ENCODE measurements at regions not wholly inside any gene's neighbourhood (a gene's known extent, or its start where the extent isn't known, plus 50 kb on each side); places are given as distances from the start of the nearest gene placed in this dataset.

DNA sequence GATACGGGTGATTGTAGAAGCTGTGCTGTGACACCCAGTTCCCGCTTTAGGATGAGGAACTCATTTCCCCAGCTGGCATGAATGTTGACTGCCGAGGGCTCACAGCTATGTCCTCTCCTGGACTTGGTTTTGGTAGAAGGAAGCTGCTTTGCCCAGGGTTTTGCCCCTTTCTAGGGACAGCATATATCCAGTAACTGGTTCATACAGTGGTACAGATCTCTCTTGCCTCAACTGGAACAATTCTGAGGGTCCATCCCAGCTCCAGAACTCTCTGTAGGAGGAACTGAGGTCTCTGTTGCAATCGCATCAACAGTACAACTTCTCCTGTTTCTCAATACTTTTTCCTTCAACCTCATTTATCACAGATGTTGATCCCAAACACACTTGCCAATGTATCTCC is 54.5 kb upstream of the FNDC3B start:
- TF ChIP-seq, protein P1, sequence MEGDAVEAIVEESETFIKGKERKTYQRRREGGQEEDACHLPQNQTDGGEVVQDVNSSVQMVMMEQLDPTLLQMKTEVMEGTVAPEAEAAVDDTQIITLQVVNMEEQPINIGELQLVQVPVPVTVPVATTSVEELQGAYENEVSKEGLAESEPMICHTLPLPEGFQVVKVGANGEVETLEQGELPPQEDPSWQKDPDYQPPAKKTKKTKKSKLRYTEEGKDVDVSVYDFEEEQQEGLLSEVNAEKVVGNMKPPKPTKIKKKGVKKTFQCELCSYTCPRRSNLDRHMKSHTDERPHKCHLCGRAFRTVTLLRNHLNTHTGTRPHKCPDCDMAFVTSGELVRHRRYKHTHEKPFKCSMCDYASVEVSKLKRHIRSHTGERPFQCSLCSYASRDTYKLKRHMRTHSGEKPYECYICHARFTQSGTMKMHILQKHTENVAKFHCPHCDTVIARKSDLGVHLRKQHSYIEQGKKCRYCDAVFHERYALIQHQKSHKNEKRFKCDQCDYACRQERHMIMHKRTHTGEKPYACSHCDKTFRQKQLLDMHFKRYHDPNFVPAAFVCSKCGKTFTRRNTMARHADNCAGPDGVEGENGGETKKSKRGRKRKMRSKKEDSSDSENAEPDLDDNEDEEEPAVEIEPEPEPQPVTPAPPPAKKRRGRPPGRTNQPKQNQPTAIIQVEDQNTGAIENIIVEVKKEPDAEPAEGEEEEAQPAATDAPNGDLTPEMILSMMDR (IDR thresholded peaks at IDR 0.05): no peak
- Histone ChIP-seq H3K27ac (no peak overlapping the region), H3K4me3 (no peak overlapping the region), H3K27me3 (no peaks in the 10 kb centered on the region), H3K9me3 (no peaks in the 10 kb centered on the region), H3K36me3 (no peaks in the 10 kb centered on the region), H3K4me1 (peaks cover 0 to 5% (median 1%) of the 10 kb centered on the region in 4 donors)
- intact Hi-C loops (cut with DNase I; ENCODE audit: low total_unique reads): no loop called here
- peak in 1 of 2 donors; percentile 27 for DNase-seq

DNA sequence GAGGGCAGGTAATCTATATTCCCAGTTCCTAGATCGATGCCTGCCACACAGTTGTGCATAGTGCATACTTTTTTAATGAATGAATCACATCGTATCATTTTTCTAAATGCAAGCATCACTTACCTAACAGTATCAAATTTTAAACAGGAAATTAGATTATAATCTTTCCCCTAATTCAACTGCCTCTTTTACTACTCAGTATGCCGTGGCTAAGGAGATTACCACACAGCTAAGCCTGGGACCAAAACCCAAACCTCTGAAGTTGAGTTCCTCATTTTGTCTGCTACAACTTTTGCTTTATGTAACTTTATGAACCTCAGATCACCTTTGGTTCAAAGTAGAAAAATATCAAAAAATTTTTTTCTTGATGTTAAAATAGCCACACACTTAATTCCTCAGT is 53.2 kb upstream of the FNDC3B start:
- TF ChIP-seq, protein P1 (IDR thresholded peaks at IDR 0.05): no peak
- no peaks in the 10 kb centered on the region for H3K27me3 ChIP-seq
- intact Hi-C loops (cut with DNase I; ENCODE audit: low total_unique reads): no loop called here
- H3K4me1 ChIP-seq: peaks cover 0 to 5% (median 1%) of the 10 kb centered on the region in 4 donors
- no peaks in the 10 kb centered on the region for H3K36me3 ChIP-seq
- no peak overlapping the region for H3K4me3 ChIP-seq
- DNase-seq: no peak
- no peaks in the 10 kb centered on the region for H3K9me3 ChIP-seq
- no peak overlapping the region for H3K27ac ChIP-seq

DNA sequence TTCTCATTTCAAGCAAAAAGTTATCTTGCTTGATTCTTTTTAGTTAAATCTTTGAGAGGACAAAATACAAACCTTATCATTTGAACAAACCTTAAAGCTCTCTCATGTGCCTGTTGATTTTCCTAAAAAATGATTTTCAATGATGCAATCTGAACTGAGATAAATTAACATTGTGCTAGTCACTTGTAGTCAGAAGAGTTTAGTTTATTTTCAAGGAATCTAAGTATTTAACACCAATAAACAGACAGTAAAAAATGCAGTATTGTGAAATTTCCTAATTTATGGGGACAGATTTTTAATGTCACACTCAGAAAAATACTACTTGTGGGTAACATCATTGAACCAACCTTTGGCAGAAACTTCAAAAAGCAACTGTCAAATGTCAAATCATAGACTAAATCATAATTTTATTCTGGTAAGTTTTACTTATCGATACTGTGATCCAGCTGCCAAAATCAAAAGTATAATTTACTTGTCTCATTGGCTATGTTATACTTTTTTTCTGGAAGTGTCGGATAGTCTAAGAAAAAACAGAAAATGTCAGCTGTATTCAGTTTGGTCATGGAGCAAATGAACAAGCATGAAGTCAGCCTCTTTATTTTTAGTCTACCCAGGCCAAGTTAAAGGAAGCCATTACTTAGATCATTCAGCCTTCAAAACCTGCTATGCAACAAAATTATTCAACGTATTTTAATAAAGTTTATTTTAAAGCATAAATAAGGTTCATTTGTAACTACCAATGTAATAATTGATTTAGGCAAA is 52.4 kb upstream of the FNDC3B start:
- Histone ChIP-seq H3K36me3 (no peaks in the 10 kb centered on the region), H3K9me3 (no peaks in the 10 kb centered on the region), H3K4me3 (no peak overlapping the region), H3K27ac (no peak overlapping the region), H3K27me3 (no peaks in the 10 kb centered on the region), H3K4me1 (peaks cover 0 to 5% (median 1%) of the 10 kb centered on the region in 4 donors)
- TF ChIP-seq, protein P1 (IDR thresholded peaks at IDR 0.05): no peak
- DNase-seq: no peak
- intact Hi-C loops (cut with DNase I; ENCODE audit: low total_unique reads): no loop called here

Measured in tibial artery (tissue), 4 donors.